GM12878 (cell line): ENCODE measurements at regions not wholly inside any gene's neighbourhood (a gene's known extent, or its start where the extent isn't known, plus 50 kb on each side); places are given as distances from the start of the nearest gene placed in this dataset.
"Not testable (repeated sequence)": the region's sequence is repeated elsewhere in the genome, so short reads cannot be mapped to it uniquely, and the experiment has no call there.

ENCODE experiments used
- ATAC-seq: fragments of 200-7000 bp; cut with Tn5 transposase; 3 replicates; pipeline ENCODE4 v1.9.1; 2020; ENCODE audit warnings: mild to moderate bottlenecking, moderate library complexity
- BruUV-seq: library from RNA; stranded (reverse); fragments of 400-500 nt; replicated peaks from 2 replicates; lab custom pipeline; 2021; lab: Mats Ljungman, UMichigan
- CTCF ChIA-PET: fragments of 300-600 bp; sonication (Branson Sonifier 250); formaldehyde crosslinking; extraction: SDS; loops from one replicate; lab custom pipeline; 2021; ENCODE audit warnings: inconsistent platforms; lab: Yijun Ruan, JAX
- POLR2A ChIA-PET: fragments of 350-600 bp; formaldehyde crosslinking; extraction: SDS; loops from one replicate; lab custom pipeline; 2021; ENCODE audit warnings: inconsistent platforms; lab: Charles Lee
- RAD21 ChIA-PET: fragments of 300-600 bp; sonication (Branson Sonifier 250); formaldehyde crosslinking; loops from one replicate; lab custom pipeline; 2023; ENCODE audit warnings: antibody characterized with exemption; ENCODE audit not compliant: unreplicated experiment; lab: Charles Lee
- SMC1A ChIA-PET: fragments of 300-600 bp; sonication (Branson Sonifier 250); formaldehyde crosslinking; loops from one replicate; lab custom pipeline; 2023; ENCODE audit not compliant: unreplicated experiment, uncharacterized antibody; lab: Charles Lee
- DNase-seq: peaks from one replicate; pipeline ENCODE4 v3.0.0-alpha.2; 2011; ENCODE audit warnings: low read depth, low spot score
- FAIRE-seq: peaks from 3 replicates; lab custom pipeline; 2011; peaks lifted over from hg19 to GRCh38; lab: Jason Lieb, UNC
- H2AFZ ChIP-seq: 2 replicates; pipeline ENCODE4 v1.6.0; 2011; ENCODE audit warnings: low read depth, low read length, control low read depth; ENCODE audit not compliant: control insufficient read depth
- H3K27ac ChIP-seq: 2 replicates; pipeline ENCODE4 v1.5.1; 2011; ENCODE audit warnings: control low read depth; ENCODE audit not compliant: control insufficient read depth, insufficient read depth
- H3K27me3 ChIP-seq, 2 experiments: replicated peaks in 1 of 2; 2 replicates each; pipeline versions ENCODE4 v1.6.0 to v1.6.1; 2011; ENCODE audit warnings: low read length in 1 of 2; ENCODE audit not compliant: control insufficient read depth in 2 of 2, insufficient read depth in 2 of 2
- H3K36me3 ChIP-seq, 2 experiments: 2 replicates each; pipeline ENCODE4 v1.5.1; 2011; ENCODE audit warnings: low read length in 1 of 2; ENCODE audit not compliant: control insufficient read depth in 2 of 2, insufficient read depth in 2 of 2
- H3K4me1 ChIP-seq: 2 replicates; pipeline ENCODE4 v1.6.1; 2011; ENCODE audit warnings: mild to moderate bottlenecking, low read length, moderate library complexity, mixed read lengths; ENCODE audit not compliant: control insufficient read depth, insufficient read depth
- H3K4me2 ChIP-seq: 2 replicates; pipeline ENCODE4 v1.6.0; 2011; ENCODE audit warnings: control low read depth; ENCODE audit not compliant: control insufficient read depth, insufficient read depth
- H3K4me3 ChIP-seq: fragments of 200-600 bp; sonication (generic); 2 replicates; pipeline ENCODE4 v1.5.1; 2016
- H3K79me2 ChIP-seq: 2 replicates; pipeline ENCODE4 v1.6.0; 2011; ENCODE audit warnings: low read length; ENCODE audit not compliant: control insufficient read depth, insufficient read depth
- H3K9ac ChIP-seq: 2 replicates; pipeline ENCODE4 v1.8.0; 2011; ENCODE audit warnings: low read length, control low read depth, mixed read lengths; ENCODE audit not compliant: control insufficient read depth, insufficient read depth
- H3K9me3 ChIP-seq: replicated peaks from 3 replicates; pipeline ENCODE4 v1.5.1; 2011; ENCODE audit warnings: mild to moderate bottlenecking, low read length; ENCODE audit not compliant: control insufficient read depth, insufficient read depth
- H4K20me1 ChIP-seq: 2 replicates; pipeline ENCODE4 v1.6.0; 2011; ENCODE audit not compliant: control insufficient read depth, insufficient read depth
- WGBS: methylation state at CpG from one replicate; pipeline ENCODE4 v1.1.6; 2016; ENCODE audit warnings: low lambda C conversion rate; ENCODE audit not compliant: insufficient replicate concordance, insufficient coverage; ENCODE audit errors: missing lambda C conversion rate; 5-methylcytosine and 5-hydroxymethylcytosine counted together
- in situ Hi-C: fragments of 300-500 bp; cut with MboI; formaldehyde crosslinking; loops from 9 replicates; pipeline ENCODE4 v1.14.3; 2018; ENCODE audit warnings: mixed read lengths
- intact Hi-C: fragments of 100-400 bp; cut with micrococcal nuclease; formaldehyde crosslinking; loops from one replicate; pipeline ENCODE4 v1.14.2; 2022; ENCODE audit not compliant: unreplicated experiment

GRCh38 chr2:110287817-110288216, 75.5 kb upstream of the MTLN start:
- intact Hi-C loops, H3K9ac ChIP-seq, RAD21 ChIA-PET, H3K27ac ChIP-seq, BruUV-seq, POLR2A ChIA-PET, DNase-seq, H3K79me2 ChIP-seq, H3K36me3 ChIP-seq, H3K4me1 ChIP-seq, ATAC-seq, FAIRE-seq, in situ Hi-C loops, H3K9me3 ChIP-seq, SMC1A ChIA-PET, H3K27me3 ChIP-seq, H2AFZ ChIP-seq, H3K4me2 ChIP-seq, H3K4me3 ChIP-seq, CTCF ChIA-PET, H4K20me1 ChIP-seq: not testable (repeated sequence)
- no CpG with 5 or more reads among the region's 8 CpGs for WGBS

GRCh38 chr2:110287253-110287652, 74.9 kb upstream of the MTLN start:
- WGBS: no CpG with 5 or more reads among the region's 3 CpGs

GRCh38 chr2:110285002-110285401, 72.7 kb upstream of the MTLN start:
- H3K79me2 ChIP-seq, ATAC-seq, H3K4me2 ChIP-seq, SMC1A ChIA-PET, POLR2A ChIA-PET, CTCF ChIA-PET, RAD21 ChIA-PET, in situ Hi-C loops, DNase-seq, H3K4me3 ChIP-seq, H4K20me1 ChIP-seq, H3K27ac ChIP-seq, intact Hi-C loops, H3K9ac ChIP-seq, H3K27me3 ChIP-seq, H3K9me3 ChIP-seq, H3K36me3 ChIP-seq, BruUV-seq, FAIRE-seq, H2AFZ ChIP-seq, H3K4me1 ChIP-seq: not testable (repeated sequence)
- no CpG with 5 or more reads among the region's 8 CpGs for WGBS

More at GRCh38 chr2:110287253-110287652, 74.9 kb upstream of the MTLN start:
- H3K27me3 ChIP-seq, H3K4me2 ChIP-seq, DNase-seq, BruUV-seq, H3K4me1 ChIP-seq, H2AFZ ChIP-seq, H3K9me3 ChIP-seq, H3K36me3 ChIP-seq, H3K4me3 ChIP-seq, H3K27ac ChIP-seq, intact Hi-C loops, H3K9ac ChIP-seq, H3K79me2 ChIP-seq, SMC1A ChIA-PET, CTCF ChIA-PET, in situ Hi-C loops, RAD21 ChIA-PET, FAIRE-seq, POLR2A ChIA-PET, H4K20me1 ChIP-seq, ATAC-seq: not testable (repeated sequence)

- H3K27me3 ChIP-seq, H3K36me3 ChIP-seq, POLR2A ChIA-PET, H4K20me1 ChIP-seq, in situ Hi-C loops, H3K9me3 ChIP-seq, H3K4me1 ChIP-seq, DNase-seq, H2AFZ ChIP-seq, H3K9ac ChIP-seq, ATAC-seq, CTCF ChIA-PET, RAD21 ChIA-PET, BruUV-seq, H3K27ac ChIP-seq, H3K4me3 ChIP-seq, SMC1A ChIA-PET, H3K79me2 ChIP-seq, FAIRE-seq, intact Hi-C loops, H3K4me2 ChIP-seq: not testable (repeated sequence)
- 74% methylated on average over 2 of the region's 4 CpGs for WGBS
Measured at GRCh38 chr2:110280804-110281203, 68.5 kb upstream of the MTLN start.
